Esophagus squamous epithelium (tissue), 5 donors: ENCODE measurements at regions not wholly inside any gene's neighbourhood (a gene's known extent, or its start where the extent isn't known, plus 50 kb on each side); places are given as distances from the start of the nearest gene placed in this dataset.

Source experiments
- DNase-seq: peaks from one replicate; lab custom pipeline; 2025; lab: John Stamatoyannopoulos, UW
- H3K27ac ChIP-seq, 4 donors: fragments of 200-600 bp; sonication (generic); one replicate each; pipeline ENCODE4 v1.5.1; 2016 to 2019; ENCODE audit warnings: mild to moderate bottlenecking in 1 of 4
- H3K27me3 ChIP-seq, 4 donors: fragments of 200-600 bp; sonication (generic); 1 replicate in 3 of 4; 2 replicates in 1 of 4; pipeline versions ENCODE4 v1.5.1 to v1.6.0; 2017 to 2021; ENCODE audit warnings: antibody characterized with exemption in 1 of 4
- H3K36me3 ChIP-seq, 3 donors: fragments of 200-600 bp; sonication (generic); one replicate each; pipeline ENCODE4 v1.5.1; 2016 to 2019
- H3K4me1 ChIP-seq, 3 donors: fragments of 200-600 bp; sonication (generic); one replicate each; pipeline ENCODE4 v1.5.1; 2017 to 2019
- H3K4me3 ChIP-seq, 4 donors: fragments of 200-600 bp; sonication (generic); 1 replicate in 3 of 4; 2 replicates in 1 of 4; pipeline ENCODE4 v1.5.1; 2016 to 2019; ENCODE audit warnings: mild to moderate bottlenecking in 2 of 4, moderate library complexity in 1 of 4
- H3K9me3 ChIP-seq, 3 donors: fragments of 200-600 bp; sonication (generic); one replicate each; pipeline ENCODE4 v1.5.1; 2016 to 2019
- CTCF ChIP-seq, 6 experiments: fragments of 450-650 bp in 4 of 6; fragments of 200-600 bp in 2 of 6; sonication (generic) in 2 of 6; IDR thresholded peaks; one replicate each; pipeline ENCODE4 v1.5.1; 2016 to 2019; ENCODE audit warnings: antibody characterized with exemption in 6 of 6, mild to moderate bottlenecking in 4 of 6, moderate library complexity in 4 of 6
- POLR2A ChIP-seq, 4 donors: fragments of 450-650 bp; IDR thresholded peaks; one replicate each; pipeline ENCODE4 v1.6.1; 2017; ENCODE audit warnings: antibody characterized with exemption in 4 of 4, mild to moderate bottlenecking in 4 of 4, moderate library complexity in 3 of 4
- WGBS, 2 donors: methylation state at CpG; one replicate each; pipeline ENCODE4 v1.1.5; 2018; 5-methylcytosine and 5-hydroxymethylcytosine counted together
- intact Hi-C: fragments of 100-400 bp; cut with DNase I; formaldehyde crosslinking; loops from one replicate; pipeline ENCODE4 v1.15.0; 2022
- donor health status: DM: yes; HTN: yes; CAD: no.

DNA sequence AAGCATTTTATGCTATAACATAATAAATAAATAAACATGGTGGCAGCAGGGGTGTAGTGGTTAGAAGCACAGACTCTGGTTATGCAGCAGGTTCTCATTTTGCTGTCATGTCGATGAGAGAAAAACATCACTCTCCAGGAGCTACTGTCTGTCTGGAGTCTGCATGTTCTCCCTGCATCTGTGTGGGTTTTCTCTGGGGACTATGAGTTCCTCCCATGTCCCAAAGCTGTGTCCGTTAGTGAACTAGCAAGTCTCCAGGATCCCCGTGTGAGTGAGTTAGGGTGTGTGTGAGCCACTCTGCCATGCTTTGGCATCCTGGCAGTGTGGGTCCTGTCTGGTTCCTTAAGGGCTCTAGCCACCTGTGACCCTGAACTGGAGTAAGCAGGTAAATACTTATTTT lies 585.6 kb upstream of the AGA start:
- H3K36me3 ChIP-seq = no peaks in the 10 kb centered on the region
- no peak for DNase-seq
- H3K4me3 ChIP-seq = no peak overlapping the region
- TF ChIP-seq CTCF (IDR thresholded peaks at IDR 0.05) (no peak), POLR2A (IDR thresholded peaks at IDR 0.05) (no peak)
- H3K4me1 ChIP-seq = no peaks in the 10 kb centered on the region
- H3K27ac ChIP-seq = no peak overlapping the region
- no peaks in the 10 kb centered on the region for H3K27me3 ChIP-seq
- intact Hi-C loops = no loop called here
- H3K9me3 ChIP-seq = peaks cover 0 to 4% (median 0%) of the 10 kb centered on the region in 3 donors
- 71 to 84% methylated on average over 3 of the region's 3 CpGs for WGBS, 2 donors

GRCh38 chr4:178028481-178028880 lies 586.2 kb upstream of the AGA start:
- peaks cover 0 to 4% (median 0%) of the 10 kb centered on the region in 3 donors for H3K9me3 ChIP-seq
- TF ChIP-seq POLR2A (IDR thresholded peaks at IDR 0.05) = no peak
- no peak for TF ChIP-seq CTCF (IDR thresholded peaks at IDR 0.05)
- 50 to 56% methylated on average over 2 of the region's 2 CpGs for WGBS, 2 donors

DNA sequence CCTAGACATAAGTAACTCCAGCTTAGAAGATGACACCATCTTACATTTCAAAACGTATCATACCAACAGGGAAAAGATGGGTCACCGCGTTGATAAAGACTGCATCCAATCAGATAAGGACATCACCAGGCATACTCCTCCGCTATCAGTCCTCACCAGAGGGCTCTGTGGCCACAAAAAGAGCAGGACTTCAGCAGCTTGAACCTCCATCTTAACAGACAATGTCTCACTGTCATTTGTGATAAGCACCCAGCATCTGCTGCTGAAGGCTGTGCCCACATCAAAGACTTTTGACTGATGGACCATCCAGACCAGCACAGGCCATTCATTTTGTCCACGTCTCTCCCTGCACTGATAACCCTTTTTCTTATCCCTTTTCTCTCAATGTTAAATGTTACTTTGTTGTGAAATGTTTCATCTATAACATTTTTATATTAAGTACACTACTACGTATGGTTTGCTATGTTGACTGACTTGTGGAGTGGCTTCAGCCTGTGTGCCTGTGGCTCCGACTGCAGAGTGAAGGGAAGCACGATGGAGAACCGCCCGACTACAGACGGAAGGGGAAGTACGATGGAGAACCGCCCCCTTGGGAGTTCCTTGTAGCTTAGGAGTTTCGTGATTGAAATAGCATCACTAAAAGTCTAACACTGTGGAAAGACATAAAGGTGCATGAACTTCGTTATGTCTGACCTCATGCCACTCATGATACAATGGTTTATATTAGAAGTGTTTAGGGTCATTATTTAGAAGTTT lies 595.4 kb upstream of the AGA start:
- H3K27me3 ChIP-seq = no peaks in the 10 kb centered on the region
- no peaks in the 10 kb centered on the region for H3K9me3 ChIP-seq
- no peak overlapping the region for H3K4me3 ChIP-seq
- WGBS, 2 donors = 77 to 84% methylated on average over 15 of the region's 15 CpGs
- TF ChIP-seq POLR2A (IDR thresholded peaks at IDR 0.05) (no peak), CTCF (IDR thresholded peaks at IDR 0.05) (no peak)
- no peak for DNase-seq
- H3K27ac ChIP-seq = no peak overlapping the region
- no peaks in the 10 kb centered on the region for H3K36me3 ChIP-seq
- H3K4me1 ChIP-seq = no peaks in the 10 kb centered on the region
- intact Hi-C loops = no loop called here

More at GRCh38 chr4:178028481-178028880, 586.2 kb upstream of the AGA start:
- DNase-seq = no peak
- no peak overlapping the region for H3K4me3 ChIP-seq
- H3K27me3 ChIP-seq = no peaks in the 10 kb centered on the region
- intact Hi-C loops = no loop called here
- H3K36me3 ChIP-seq = no peaks in the 10 kb centered on the region
- no peak overlapping the region for H3K27ac ChIP-seq
- H3K4me1 ChIP-seq = no peaks in the 10 kb centered on the region

DNA sequence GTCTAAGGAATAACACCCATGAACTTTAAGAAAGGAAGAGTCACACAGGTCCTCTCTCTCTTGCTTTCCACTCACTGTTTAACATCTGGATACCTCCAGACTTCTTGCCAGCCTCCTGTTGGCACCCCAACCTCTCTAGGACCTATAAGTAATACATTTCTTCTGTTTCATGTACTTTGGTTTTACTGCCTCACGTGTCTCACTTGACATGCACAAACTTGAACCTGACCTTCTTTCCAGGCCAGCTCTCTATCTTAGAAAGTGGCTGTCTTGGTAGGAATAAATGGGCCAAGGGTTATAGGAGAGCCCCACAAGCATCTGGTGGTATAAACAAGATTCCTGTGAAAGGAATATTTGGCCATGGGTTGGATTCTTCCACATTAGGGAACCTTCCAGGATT lies 614.8 kb upstream of the AGA start:
- H3K4me3 ChIP-seq = no peak overlapping the region
- H3K9me3 ChIP-seq = peaks cover 0 to 4% (median 0%) of the 10 kb centered on the region in 3 donors
- no peaks in the 10 kb centered on the region for H3K27me3 ChIP-seq
- DNase-seq = no peak
- no peaks in the 10 kb centered on the region for H3K4me1 ChIP-seq
- intact Hi-C loops = no loop called here
- no peaks in the 10 kb centered on the region for H3K36me3 ChIP-seq
- TF ChIP-seq CTCF (IDR thresholded peaks at IDR 0.05) = no peak
- TF ChIP-seq POLR2A (IDR thresholded peaks at IDR 0.05) = no peak
- WGBS, 2 donors = 33 to 40% methylated on average over 1 of the region's 1 CpG
- no peak overlapping the region for H3K27ac ChIP-seq

DNA sequence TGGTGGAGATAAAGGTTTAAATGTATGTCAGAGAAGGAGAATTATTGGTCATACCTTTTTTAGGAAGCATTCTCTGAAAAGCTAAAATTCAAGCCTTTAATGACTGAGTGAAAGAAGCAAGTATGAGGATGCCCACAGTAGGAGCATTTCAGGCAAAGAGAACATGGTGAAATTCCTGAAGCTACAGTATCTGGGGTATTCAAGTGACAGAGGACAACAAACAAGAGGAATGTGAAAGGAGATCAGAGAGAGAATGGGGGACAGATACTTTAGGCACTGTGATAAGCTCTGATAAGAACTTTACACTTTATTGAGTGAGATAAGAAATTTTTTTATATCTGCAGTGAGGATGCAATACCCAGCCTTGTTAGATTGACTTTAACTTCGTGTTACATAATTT lies 621.3 kb upstream of the AGA start:
- H3K27ac ChIP-seq = no peak overlapping the region
- WGBS, 2 donors = 21% methylated on average over 1 of the region's 1 CpG
- no peak for DNase-seq

More for the DNA sequence above, 621.3 kb upstream of the AGA start:
- no peaks in the 10 kb centered on the region for H3K4me1 ChIP-seq
- H3K36me3 ChIP-seq = no peaks in the 10 kb centered on the region
- H3K27me3 ChIP-seq = no peaks in the 10 kb centered on the region
- no peak overlapping the region for H3K4me3 ChIP-seq
- TF ChIP-seq CTCF (IDR thresholded peaks at IDR 0.05) = no peak
- no peak for TF ChIP-seq POLR2A (IDR thresholded peaks at IDR 0.05)
- no peaks in the 10 kb centered on the region for H3K9me3 ChIP-seq
- intact Hi-C loops = no loop called here
